ENCODE measurements at regions not wholly inside any gene's neighbourhood (a gene's known extent, or its start where the extent isn't known, plus 50 kb on each side); places are given as distances from the start of the nearest gene placed in this dataset.
"Not testable (repeated sequence)": the region's sequence is repeated elsewhere in the genome, so short reads cannot be mapped to it uniquely, and the experiment has no call there.

DNA sequence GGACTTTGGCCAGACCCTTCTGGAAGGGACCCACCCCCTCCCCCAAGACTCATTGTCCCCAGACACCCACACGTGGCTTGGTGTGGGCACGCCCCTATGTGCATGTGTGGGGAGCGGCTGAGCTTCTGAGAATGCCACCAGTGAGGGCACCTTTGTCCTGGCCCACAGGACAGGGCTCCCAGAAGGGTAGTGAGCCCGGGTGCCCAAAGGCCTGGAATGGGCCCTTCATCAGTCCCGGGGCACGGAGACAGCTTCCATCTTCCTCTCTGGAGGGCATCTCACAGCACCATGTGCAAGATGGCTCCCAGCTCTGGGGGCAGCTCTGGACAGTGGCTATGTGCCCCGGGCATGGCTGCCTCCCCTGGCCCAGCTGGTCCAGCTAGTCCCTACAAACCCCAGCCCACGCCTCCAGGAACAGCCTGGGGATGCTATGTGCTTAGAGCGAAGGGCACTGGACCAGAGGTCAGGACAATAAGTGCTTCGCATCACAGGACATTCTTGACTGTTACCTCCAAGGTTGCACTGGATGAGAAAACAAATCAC lies 70.1 kb upstream of the PTPN20 start:
- TF ChIP-seq, protein P1, sequence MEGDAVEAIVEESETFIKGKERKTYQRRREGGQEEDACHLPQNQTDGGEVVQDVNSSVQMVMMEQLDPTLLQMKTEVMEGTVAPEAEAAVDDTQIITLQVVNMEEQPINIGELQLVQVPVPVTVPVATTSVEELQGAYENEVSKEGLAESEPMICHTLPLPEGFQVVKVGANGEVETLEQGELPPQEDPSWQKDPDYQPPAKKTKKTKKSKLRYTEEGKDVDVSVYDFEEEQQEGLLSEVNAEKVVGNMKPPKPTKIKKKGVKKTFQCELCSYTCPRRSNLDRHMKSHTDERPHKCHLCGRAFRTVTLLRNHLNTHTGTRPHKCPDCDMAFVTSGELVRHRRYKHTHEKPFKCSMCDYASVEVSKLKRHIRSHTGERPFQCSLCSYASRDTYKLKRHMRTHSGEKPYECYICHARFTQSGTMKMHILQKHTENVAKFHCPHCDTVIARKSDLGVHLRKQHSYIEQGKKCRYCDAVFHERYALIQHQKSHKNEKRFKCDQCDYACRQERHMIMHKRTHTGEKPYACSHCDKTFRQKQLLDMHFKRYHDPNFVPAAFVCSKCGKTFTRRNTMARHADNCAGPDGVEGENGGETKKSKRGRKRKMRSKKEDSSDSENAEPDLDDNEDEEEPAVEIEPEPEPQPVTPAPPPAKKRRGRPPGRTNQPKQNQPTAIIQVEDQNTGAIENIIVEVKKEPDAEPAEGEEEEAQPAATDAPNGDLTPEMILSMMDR (IDR thresholded peaks at IDR 0.05; ENCODE audit: insufficient read depth, low read length), result not testable (repeated sequence)
- not testable (repeated sequence) for TF ChIP-seq POLR2AphosphoS5 (IDR thresholded peaks at IDR 0.05; ENCODE audit: low read depth)
